ENCODE measurements at regions not wholly inside any gene's neighbourhood (a gene's known extent, or its start where the extent isn't known, plus 50 kb on each side); places are given as distances from the start of the nearest gene placed in this dataset.

DNA sequence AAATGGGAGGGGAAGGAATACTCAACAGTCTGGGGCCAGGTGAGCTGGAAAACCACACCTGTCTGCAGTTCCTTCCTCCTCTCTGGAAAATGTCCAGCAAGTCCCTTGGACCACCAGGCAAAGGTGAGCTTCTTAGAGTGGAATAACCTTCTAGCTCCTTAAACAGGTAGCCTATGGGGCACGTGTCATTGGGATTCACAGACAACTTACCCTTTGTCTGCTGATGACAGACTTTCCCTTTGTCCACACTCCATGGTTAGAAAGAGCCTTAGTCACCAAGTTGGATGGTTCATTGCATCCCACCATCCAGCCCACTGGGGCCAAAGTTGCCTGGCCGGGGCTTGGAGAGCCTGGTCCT, 98.0 kb upstream of the ITGA6 start:
- no peak for TF ChIP-seq ZC3H10 (CRISPR knock-in tag; IDR thresholded peaks at IDR 0.05)
- no peak for TF ChIP-seq RARB (CRISPR knock-in tag; IDR thresholded peaks at IDR 0.05)
- TF ChIP-seq ZFP3 (CRISPR knock-in tag; IDR thresholded peaks at IDR 0.05) = no peak
- TF ChIP-seq, protein P1, sequence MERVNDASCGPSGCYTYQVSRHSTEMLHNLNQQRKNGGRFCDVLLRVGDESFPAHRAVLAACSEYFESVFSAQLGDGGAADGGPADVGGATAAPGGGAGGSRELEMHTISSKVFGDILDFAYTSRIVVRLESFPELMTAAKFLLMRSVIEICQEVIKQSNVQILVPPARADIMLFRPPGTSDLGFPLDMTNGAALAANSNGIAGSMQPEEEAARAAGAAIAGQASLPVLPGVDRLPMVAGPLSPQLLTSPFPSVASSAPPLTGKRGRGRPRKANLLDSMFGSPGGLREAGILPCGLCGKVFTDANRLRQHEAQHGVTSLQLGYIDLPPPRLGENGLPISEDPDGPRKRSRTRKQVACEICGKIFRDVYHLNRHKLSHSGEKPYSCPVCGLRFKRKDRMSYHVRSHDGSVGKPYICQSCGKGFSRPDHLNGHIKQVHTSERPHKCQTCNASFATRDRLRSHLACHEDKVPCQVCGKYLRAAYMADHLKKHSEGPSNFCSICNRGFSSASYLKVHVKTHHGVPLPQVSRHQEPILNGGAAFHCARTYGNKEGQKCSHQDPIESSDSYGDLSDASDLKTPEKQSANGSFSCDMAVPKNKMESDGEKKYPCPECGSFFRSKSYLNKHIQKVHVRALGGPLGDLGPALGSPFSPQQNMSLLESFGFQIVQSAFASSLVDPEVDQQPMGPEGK (CRISPR knock-in tag; IDR thresholded peaks at IDR 0.05; ENCODE audit: borderline replicate concordance) = no peak

Measured in SK-N-SH treated with all-trans-retinoic acid at 6 μM for 48 hours (cell line).